A673 (cell line): ENCODE measurements at regions not wholly inside any gene's neighbourhood (a gene's known extent, or its start where the extent isn't known, plus 50 kb on each side); places are given as distances from the start of the nearest gene placed in this dataset.

Experiments
- CTCF ChIP-seq: fragments of 300-800, 200-600 bp; sonication (generic); conservative IDR thresholded peaks from 2 replicates; pipeline ENCODE4 v1.5.1; 2017; ENCODE audit warnings: low read depth, mild to moderate bottlenecking, antibody characterized with exemption, low read length, moderate library complexity, mixed read lengths
- EZH2 ChIP-seq: fragments of 200-600 bp; sonication (generic); IDR thresholded peaks from 2 replicates; pipeline ENCODE4 v1.6.1; 2017; ENCODE audit warnings: borderline replicate concordance, low read depth, mild to moderate bottlenecking, mixed read lengths, antibody characterized with exemption, low read length; ENCODE audit not compliant: poor library complexity, severe bottlenecking

DNA sequence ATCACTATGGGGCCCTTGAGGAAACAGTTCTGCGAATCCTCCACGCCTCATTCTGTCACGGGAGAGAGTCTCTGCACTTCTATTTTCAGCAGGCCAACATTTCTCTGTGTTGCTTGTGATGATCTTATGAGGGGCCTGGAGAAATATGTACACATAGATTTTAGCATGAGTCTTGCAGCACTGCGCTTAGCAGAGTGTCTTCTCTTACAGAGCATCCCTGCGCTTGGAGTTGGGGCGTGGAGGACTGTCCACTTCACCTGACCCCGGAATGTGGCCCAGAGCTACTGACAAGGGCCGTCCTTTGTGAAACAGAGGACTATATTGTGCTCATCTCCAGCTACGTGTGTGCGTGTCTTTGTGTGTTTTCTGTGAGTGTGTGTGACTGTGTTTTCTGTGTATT, 428.2 kb upstream of the IRX4 start:
- TF ChIP-seq CTCF (no peak), EZH2 (no peak)
